ENCODE measurements at regions not wholly inside any gene's neighbourhood (a gene's known extent, or its start where the extent isn't known, plus 50 kb on each side); places are given as distances from the start of the nearest gene placed in this dataset.

GRCh38 chr1:99407018-99407417, 142.7 kb downstream of the PLPPR4 start:
- ATAC-seq, result no peak

GRCh38 chr1:99424087-99424486, 159.8 kb downstream of the PLPPR4 start:
- Histone ChIP-seq H3K4me1 (no peaks in the 10 kb centered on the region), H3K9me3 (no peaks in the 10 kb centered on the region), H3K4me3 (no peak overlapping the region), H3K36me3 (no peaks in the 10 kb centered on the region), H3K27ac (no peak overlapping the region), H3K27me3 (no peaks in the 10 kb centered on the region)
- no peak for TF ChIP-seq POLR2A (IDR thresholded peaks at IDR 0.05)
- no peak for TF ChIP-seq CTCF (IDR thresholded peaks at IDR 0.05)
- ATAC-seq (no peak), DNase-seq (no peak)
- intact Hi-C loops (cut with DNase I), result no loop called here
- 72% methylated on average over 2 of the region's 3 CpGs for WGBS (ENCODE audit: insufficient coverage, low coverage, low lambda C conversion rate, missing lambda C conversion rate)

More at GRCh38 chr1:99407018-99407417, 142.7 kb downstream of the PLPPR4 start:
- TF ChIP-seq CTCF (IDR thresholded peaks at IDR 0.05) (no peak), POLR2A (IDR thresholded peaks at IDR 0.05) (no peak)
- Histone ChIP-seq H3K4me3 (no peak overlapping the region), H3K9me3 (no peaks in the 10 kb centered on the region), H3K27ac (no peak overlapping the region), H3K36me3 (no peaks in the 10 kb centered on the region), H3K27me3 (no peaks in the 10 kb centered on the region), H3K4me1 (no peaks in the 10 kb centered on the region)
- WGBS (ENCODE audit: insufficient coverage, low coverage, low lambda C conversion rate, missing lambda C conversion rate), result 60% methylated on average over 3 of the region's 3 CpGs
- intact Hi-C loops (cut with DNase I), result no loop called here
- no peak for DNase-seq

- Histone ChIP-seq H3K36me3 (no peaks in the 10 kb centered on the region), H3K4me3 (no peak overlapping the region), H3K9me3 (no peaks in the 10 kb centered on the region), H3K27ac (no peak overlapping the region), H3K4me1 (no peaks in the 10 kb centered on the region), H3K27me3 (no peaks in the 10 kb centered on the region)
- ATAC-seq (no peak), DNase-seq (no peak)
- 68% methylated on average over 1 of the region's 1 CpG for WGBS (ENCODE audit: insufficient coverage, low coverage, low lambda C conversion rate, missing lambda C conversion rate)
- TF ChIP-seq CTCF (IDR thresholded peaks at IDR 0.05), result no peak
- no peak for TF ChIP-seq POLR2A (IDR thresholded peaks at IDR 0.05)
- intact Hi-C loops (cut with DNase I), result no loop called here
Observed at GRCh38 chr1:99429754-99430153, 165.5 kb downstream of the PLPPR4 start.

GRCh38 chr1:99438656-99439230, 174.5 kb downstream of the PLPPR4 start:
- H3K36me3 ChIP-seq, result no peaks in the 10 kb centered on the region
- intact Hi-C loops (cut with DNase I), result no loop called here
- no peak for ATAC-seq
- DNase-seq, result no peak
- H3K27me3 ChIP-seq, result no peaks in the 10 kb centered on the region
- no peak overlapping the region for H3K4me3 ChIP-seq
- 85% methylated on average over 4 of the region's 4 CpGs for WGBS (ENCODE audit: insufficient coverage, low coverage, low lambda C conversion rate, missing lambda C conversion rate)
- no peak for TF ChIP-seq CTCF (IDR thresholded peaks at IDR 0.05)
- no peak for TF ChIP-seq POLR2A (IDR thresholded peaks at IDR 0.05)
- no peaks in the 10 kb centered on the region for H3K9me3 ChIP-seq
- no peaks in the 10 kb centered on the region for H3K4me1 ChIP-seq
- H3K27ac ChIP-seq, result no peak overlapping the region

All from right lobe of liver (tissue), 6 donors.